ENCODE measurements at regions not wholly inside any gene's neighbourhood (a gene's known extent, or its start where the extent isn't known, plus 50 kb on each side); places are given as distances from the start of the nearest gene placed in this dataset.

GRCh38 chr1:36636206-36636605, 153.5 kb upstream of the CSF3R start:
- intact Hi-C loops (cut with micrococcal nuclease; ENCODE audit: unreplicated experiment) = no loop called here
- no peaks in the 10 kb centered on the region for H3K4me1 ChIP-seq (ENCODE audit: insufficient read depth, low read length, poor library complexity, severe bottlenecking)
- no peaks in the 10 kb centered on the region for H3K9me3 ChIP-seq (ENCODE audit: low read depth, low read length, poor library complexity, severe bottlenecking)
- H3K36me3 ChIP-seq (ENCODE audit: insufficient read depth, low read length, poor library complexity, severe bottlenecking) = no peaks in the 10 kb centered on the region
- H3K27ac ChIP-seq (ENCODE audit: low read depth, low read length, poor library complexity, severe bottlenecking) = no peak overlapping the region
- no peak overlapping the region for H3K4me3 ChIP-seq (ENCODE audit: low read depth, low read length, poor library complexity, severe bottlenecking)
- ChIA-PET CTCF (no interaction called here), POLR2A (ENCODE audit: low non-redundant PET) (no interaction called here)
- no TSS peak for BruUV-seq (replicated peaks)
- TF ChIP-seq CTCF (conservative IDR thresholded peaks at IDR 0.05; ENCODE audit: low read depth, low read length) (no peak), EZH2 (IDR thresholded peaks at IDR 0.05; ENCODE audit: borderline replicate concordance, low read depth, low read length, poor library complexity, severe bottlenecking) (no peak)
- no peak for DNase-seq (ENCODE audit: low spot score)
- peaks cover 61% of the 10 kb centered on the region for H3K27me3 ChIP-seq (replicated peaks; ENCODE audit: insufficient read depth, low read depth, low read length, poor library complexity)

- peaks cover 62% of the 10 kb centered on the region for H3K27me3 ChIP-seq (replicated peaks; ENCODE audit: insufficient read depth, low read depth, low read length, poor library complexity)
- POLR2A ChIA-PET (ENCODE audit: low non-redundant PET) = no interaction called here
Observed at GRCh38 chr1:36635284-36635683, 152.6 kb upstream of the CSF3R start.

DNA sequence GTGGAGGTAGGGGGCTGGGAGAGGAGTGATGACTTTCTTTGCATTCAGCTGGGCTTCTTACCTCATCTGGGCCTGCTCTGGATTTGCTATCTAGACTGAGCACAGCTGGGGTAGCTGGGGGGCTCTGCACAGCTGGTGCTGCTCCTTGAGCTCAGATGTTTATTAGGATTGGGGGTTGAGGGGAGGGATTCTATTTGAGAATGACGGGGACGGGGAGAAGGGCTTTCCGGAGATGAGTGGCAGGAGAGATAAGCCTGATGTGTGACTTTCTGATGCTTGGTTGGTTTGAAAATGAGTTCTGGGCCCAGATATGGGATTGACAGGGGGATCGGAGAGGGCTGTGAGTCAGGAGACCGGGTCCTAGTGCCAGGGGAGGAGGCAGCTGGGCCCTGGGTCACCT, 146.1 kb upstream of the CSF3R start:
- ChIA-PET POLR2A (ENCODE audit: low non-redundant PET) (no interaction called here), CTCF (no interaction called here)
- H3K9me3 ChIP-seq (ENCODE audit: low read depth, low read length, poor library complexity, severe bottlenecking) = no peaks in the 10 kb centered on the region
- DNase-seq (ENCODE audit: low spot score) = no peak
- intact Hi-C loops (cut with micrococcal nuclease; ENCODE audit: unreplicated experiment) = no loop called here
- no peak overlapping the region for H3K27ac ChIP-seq (ENCODE audit: low read depth, low read length, poor library complexity, severe bottlenecking)
- H3K4me1 ChIP-seq (ENCODE audit: insufficient read depth, low read length, poor library complexity, severe bottlenecking) = no peaks in the 10 kb centered on the region
- H3K27me3 ChIP-seq (replicated peaks; ENCODE audit: insufficient read depth, low read depth, low read length, poor library complexity) = peaks cover 67% of the 10 kb centered on the region
- no peaks in the 10 kb centered on the region for H3K36me3 ChIP-seq (ENCODE audit: insufficient read depth, low read length, poor library complexity, severe bottlenecking)
- H3K4me3 ChIP-seq (ENCODE audit: low read depth, low read length, poor library complexity, severe bottlenecking) = no peak overlapping the region
- no peak for TF ChIP-seq CTCF (conservative IDR thresholded peaks at IDR 0.05; ENCODE audit: low read depth, low read length)
- no peak for TF ChIP-seq EZH2 (IDR thresholded peaks at IDR 0.05; ENCODE audit: borderline replicate concordance, low read depth, low read length, poor library complexity, severe bottlenecking)
- BruUV-seq (replicated peaks) = no TSS peak

More at GRCh38 chr1:36635284-36635683, 152.6 kb upstream of the CSF3R start:
- no peaks in the 10 kb centered on the region for H3K9me3 ChIP-seq (ENCODE audit: low read depth, low read length, poor library complexity, severe bottlenecking)
- DNase-seq (ENCODE audit: low spot score) = no peak
- BruUV-seq (replicated peaks) = no TSS peak
- H3K4me1 ChIP-seq (ENCODE audit: insufficient read depth, low read length, poor library complexity, severe bottlenecking) = no peaks in the 10 kb centered on the region
- CTCF ChIA-PET = no interaction called here
- no peak for TF ChIP-seq CTCF (conservative IDR thresholded peaks at IDR 0.05; ENCODE audit: low read depth, low read length)
- no peak for TF ChIP-seq EZH2 (IDR thresholded peaks at IDR 0.05; ENCODE audit: borderline replicate concordance, low read depth, low read length, poor library complexity, severe bottlenecking)
- H3K27ac ChIP-seq (ENCODE audit: low read depth, low read length, poor library complexity, severe bottlenecking) = no peak overlapping the region
- no peak overlapping the region for H3K4me3 ChIP-seq (ENCODE audit: low read depth, low read length, poor library complexity, severe bottlenecking)
- intact Hi-C loops (cut with micrococcal nuclease; ENCODE audit: unreplicated experiment) = no loop called here
- no peaks in the 10 kb centered on the region for H3K36me3 ChIP-seq (ENCODE audit: insufficient read depth, low read length, poor library complexity, severe bottlenecking)

Measured in A673 (cell line).